Posterior vena cava (tissue), 2 donors: ENCODE measurements at regions not wholly inside any gene's neighbourhood (a gene's known extent, or its start where the extent isn't known, plus 50 kb on each side); places are given as distances from the start of the nearest gene placed in this dataset.

Experiments used
- DNase-seq: peaks from one replicate; pipeline ENCODE4 v3.0.0-alpha.2; 2020; ENCODE audit warnings: low spot score
- intact Hi-C, 2 donors: fragments of 100-400 bp; cut with DNase I; formaldehyde crosslinking; loops; one replicate each; pipeline versions ENCODE4 v1.14.1 to v1.14.2; 2022 to 2023
- donor health status: DM: yes; HTN: yes; CAD: no.
- donor health status: DM: yes; HTN: yes; CAD: no.

- intact Hi-C loops = no loop called here
- no peak for DNase-seq
Measured at GRCh38 chr13:94968757-94969086, 256.4 kb upstream of the SOX21 start.

GRCh38 chr13:94968040-94968756 lies 255.9 kb upstream of the SOX21 start:
- no peak for DNase-seq
- intact Hi-C loops = no loop called here

GRCh38 chr13:94967183-94968039 lies 255.1 kb upstream of the SOX21 start:
- intact Hi-C loops = no loop called here
- DNase-seq = peak; percentile 74

- no peak for DNase-seq
- intact Hi-C loops = no loop called here
Measured at GRCh38 chr13:94966422-94966955, 254.1 kb upstream of the SOX21 start.

- intact Hi-C loops = no loop called here
Measured at GRCh38 chr13:94959626-94960025, 247.3 kb upstream of the SOX21 start.

GRCh38 chr13:94956417-94957110 lies 244.2 kb upstream of the SOX21 start:
- intact Hi-C loops = no loop called here
- DNase-seq = no peak

More at GRCh38 chr13:94959626-94960025, 247.3 kb upstream of the SOX21 start:
- no peak for DNase-seq

- no peak for DNase-seq
- intact Hi-C loops = no loop called here
Measured at GRCh38 chr13:94952787-94953186, 240.4 kb upstream of the SOX21 start.

GRCh38 chr13:94950303-94950702 lies 238.0 kb upstream of the SOX21 start:
- DNase-seq = no peak

GRCh38 chr13:94947965-94948371 lies 235.6 kb upstream of the SOX21 start:
- no peak for DNase-seq
- intact Hi-C loops = no loop called here

More at GRCh38 chr13:94950303-94950702, 238.0 kb upstream of the SOX21 start:
- intact Hi-C loops = no loop called here

GRCh38 chr13:94947392-94947791 lies 235.0 kb upstream of the SOX21 start:
- no peak for DNase-seq
- intact Hi-C loops = no loop called here

- intact Hi-C loops = no loop called here
- no peak for DNase-seq
Measured at GRCh38 chr13:94946039-94946438, 233.7 kb upstream of the SOX21 start.

GRCh38 chr13:94938124-94938523 lies 225.8 kb upstream of the SOX21 start:
- intact Hi-C loops = no loop called here
- DNase-seq = no peak

- intact Hi-C loops = loop anchor here in 1 of 2 donors (1.0 kb wide), 1 partner anchor 15 kb away; no protein-coding TSS in a partner anchor
Measured at GRCh38 chr13:94936633-94937032, 224.3 kb upstream of the SOX21 start.

GRCh38 chr13:94933936-94934335 lies 221.6 kb upstream of the SOX21 start:
- intact Hi-C loops = no loop called here
- no peak for DNase-seq

More at GRCh38 chr13:94936633-94937032, 224.3 kb upstream of the SOX21 start:
- no peak for DNase-seq

GRCh38 chr13:94933230-94933751 lies 220.9 kb upstream of the SOX21 start:
- DNase-seq = no peak
- intact Hi-C loops = no loop called here

- no peak for DNase-seq
- intact Hi-C loops = no loop called here
Measured at GRCh38 chr13:94928127-94928775, 215.9 kb upstream of the SOX21 start.

GRCh38 chr13:94925263-94925662 lies 212.9 kb upstream of the SOX21 start:
- no peak for DNase-seq
- intact Hi-C loops = no loop called here

GRCh38 chr13:94921181-94921580 lies 208.8 kb upstream of the SOX21 start:
- intact Hi-C loops = loop anchor here in 1 of 2 donors (1.0 kb wide), 1 partner anchor 15 kb away; no protein-coding TSS in a partner anchor
- DNase-seq = no peak

- intact Hi-C loops = no loop called here
- DNase-seq = no peak
Measured at GRCh38 chr13:94920578-94920977, 208.2 kb upstream of the SOX21 start.
